Nephron (organoid): ENCODE measurements at regions not wholly inside any gene's neighbourhood (a gene's known extent, or its start where the extent isn't known, plus 50 kb on each side); places are given as distances from the start of the nearest gene placed in this dataset.

ENCODE experiments used
- H3K27ac Mint-ChIP-seq, 3 experiments: 2 replicates each; pipeline ENCODE4 v1.8.0; 2020; ENCODE audit warnings: mixed read lengths in 3 of 3, mild to moderate bottlenecking in 2 of 3, moderate library complexity in 1 of 3
- H3K27me3 Mint-ChIP-seq: 2 replicates; pipeline ENCODE4 v1.8.0; 2021; ENCODE audit warnings: low read depth, mild to moderate bottlenecking, moderate library complexity, mixed read lengths
- H3K36me3 Mint-ChIP-seq: 2 replicates; pipeline ENCODE4 v1.8.0; 2020; ENCODE audit warnings: low read depth, mixed read lengths
- H3K4me1 Mint-ChIP-seq: 2 replicates; pipeline ENCODE4 v1.8.0; 2020; ENCODE audit warnings: mixed read lengths
- H3K4me3 Mint-ChIP-seq, 3 experiments: 2 replicates each; pipeline ENCODE4 v1.8.0; 2020; ENCODE audit warnings: mild to moderate bottlenecking in 3 of 3, mixed read lengths in 3 of 3, moderate library complexity in 2 of 3
- H3K9me3 Mint-ChIP-seq: 2 replicates; pipeline ENCODE4 v1.8.0; 2020; ENCODE audit warnings: mixed read lengths
- TF ChIP-seq, protein P1 (sequence below), 3 experiments: fragments of 200-600 bp; sonication (generic); IDR thresholded peaks; one replicate each; pipeline ENCODE4 v1.5.0; 2021; ENCODE audit warnings: antibody characterized with exemption in 3 of 3; ENCODE audit not compliant: unreplicated experiment in 3 of 3

GRCh38 chr1:172955161-172955815 lies 95.5 kb downstream of the TNFSF18 start:
- H3K4me1 Mint-ChIP-seq, result no peaks in the 10 kb centered on the region
- H3K36me3 Mint-ChIP-seq, result no peaks in the 10 kb centered on the region
- H3K27ac Mint-ChIP-seq, result no peak overlapping the region
- no peaks in the 10 kb centered on the region for H3K27me3 Mint-ChIP-seq
- TF ChIP-seq, protein P1, sequence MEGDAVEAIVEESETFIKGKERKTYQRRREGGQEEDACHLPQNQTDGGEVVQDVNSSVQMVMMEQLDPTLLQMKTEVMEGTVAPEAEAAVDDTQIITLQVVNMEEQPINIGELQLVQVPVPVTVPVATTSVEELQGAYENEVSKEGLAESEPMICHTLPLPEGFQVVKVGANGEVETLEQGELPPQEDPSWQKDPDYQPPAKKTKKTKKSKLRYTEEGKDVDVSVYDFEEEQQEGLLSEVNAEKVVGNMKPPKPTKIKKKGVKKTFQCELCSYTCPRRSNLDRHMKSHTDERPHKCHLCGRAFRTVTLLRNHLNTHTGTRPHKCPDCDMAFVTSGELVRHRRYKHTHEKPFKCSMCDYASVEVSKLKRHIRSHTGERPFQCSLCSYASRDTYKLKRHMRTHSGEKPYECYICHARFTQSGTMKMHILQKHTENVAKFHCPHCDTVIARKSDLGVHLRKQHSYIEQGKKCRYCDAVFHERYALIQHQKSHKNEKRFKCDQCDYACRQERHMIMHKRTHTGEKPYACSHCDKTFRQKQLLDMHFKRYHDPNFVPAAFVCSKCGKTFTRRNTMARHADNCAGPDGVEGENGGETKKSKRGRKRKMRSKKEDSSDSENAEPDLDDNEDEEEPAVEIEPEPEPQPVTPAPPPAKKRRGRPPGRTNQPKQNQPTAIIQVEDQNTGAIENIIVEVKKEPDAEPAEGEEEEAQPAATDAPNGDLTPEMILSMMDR (IDR thresholded peaks at IDR 0.05; ENCODE audit: unreplicated experiment in 3 of 3), result no peak
- H3K9me3 Mint-ChIP-seq, result no peaks in the 10 kb centered on the region
- no peak overlapping the region for H3K4me3 Mint-ChIP-seq

DNA sequence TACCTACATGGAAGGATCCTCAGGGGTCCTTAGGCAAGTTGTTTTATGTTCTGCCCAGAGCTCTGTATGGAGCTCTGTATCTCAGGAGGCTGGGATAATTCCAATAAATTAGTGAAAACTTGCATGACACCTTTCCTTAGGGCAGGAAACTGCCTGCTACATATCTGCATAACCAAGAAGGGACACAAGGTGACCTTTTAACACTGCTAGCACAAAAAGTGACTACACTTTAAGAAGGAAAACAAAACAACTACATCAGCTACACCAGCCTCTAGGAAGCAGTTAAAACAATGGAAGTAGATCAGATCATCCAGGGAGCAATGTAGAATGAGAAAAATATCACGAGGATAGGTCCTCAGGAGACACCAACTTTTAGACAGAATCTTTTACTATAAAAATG lies 93.9 kb downstream of the TNFSF18 start:
- Mint-ChIP-seq H3K4me1 (no peaks in the 10 kb centered on the region), H3K9me3 (no peaks in the 10 kb centered on the region), H3K36me3 (no peaks in the 10 kb centered on the region), H3K27me3 (no peaks in the 10 kb centered on the region), H3K27ac (no peak overlapping the region), H3K4me3 (no peak overlapping the region)
- TF ChIP-seq, protein P1 (IDR thresholded peaks at IDR 0.05; ENCODE audit: unreplicated experiment in 3 of 3), result no peak

DNA sequence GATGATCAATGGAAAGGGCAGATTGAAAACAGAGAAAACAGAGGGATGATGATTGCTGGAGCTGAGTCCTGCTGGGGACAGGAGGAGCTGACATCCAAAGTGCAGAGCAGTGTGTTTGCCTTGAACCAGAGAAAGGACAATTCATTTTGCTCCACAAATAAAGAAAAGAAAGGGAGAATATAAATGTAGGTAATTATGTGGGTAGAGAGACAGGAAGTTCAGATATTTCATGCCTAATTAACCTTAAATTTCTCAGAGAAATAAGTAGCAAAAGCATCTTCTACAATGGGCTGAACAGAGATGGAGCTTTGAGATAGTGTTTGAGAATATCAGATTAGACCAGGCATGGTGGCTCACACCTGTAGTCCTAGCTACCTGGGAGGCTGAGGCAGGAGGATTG lies 93.2 kb downstream of the TNFSF18 start:
- no peaks in the 10 kb centered on the region for H3K36me3 Mint-ChIP-seq
- TF ChIP-seq, protein P1 (IDR thresholded peaks at IDR 0.05; ENCODE audit: unreplicated experiment in 3 of 3), result no peak
- H3K4me1 Mint-ChIP-seq, result no peaks in the 10 kb centered on the region
- H3K27me3 Mint-ChIP-seq, result no peaks in the 10 kb centered on the region
- no peak overlapping the region for H3K27ac Mint-ChIP-seq
- no peaks in the 10 kb centered on the region for H3K9me3 Mint-ChIP-seq
- no peak overlapping the region for H3K4me3 Mint-ChIP-seq

DNA sequence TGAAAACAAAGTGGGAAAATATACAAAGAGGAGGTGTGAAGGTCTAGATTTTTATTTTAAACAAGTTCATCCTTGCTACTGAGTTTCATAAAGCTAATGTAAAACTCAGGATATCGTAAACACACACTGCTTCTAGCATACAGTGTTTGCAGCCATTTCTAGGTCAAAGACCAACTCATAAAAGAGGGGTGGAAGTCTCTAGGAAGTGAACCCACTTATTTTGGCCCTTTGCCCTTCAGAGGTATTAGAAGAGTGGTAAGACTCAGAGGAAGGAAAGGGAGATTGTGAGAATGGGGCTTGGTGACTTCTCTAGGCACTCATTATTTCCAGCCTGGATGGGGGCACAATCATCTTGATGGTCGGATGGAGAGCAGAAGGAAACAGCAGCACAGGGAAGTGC lies 91.2 kb downstream of the TNFSF18 start:
- no peaks in the 10 kb centered on the region for H3K27me3 Mint-ChIP-seq
- peaks cover 3% of the 10 kb centered on the region for H3K9me3 Mint-ChIP-seq
- no peak overlapping the region for H3K4me3 Mint-ChIP-seq
- H3K4me1 Mint-ChIP-seq, result no peaks in the 10 kb centered on the region
- no peaks in the 10 kb centered on the region for H3K36me3 Mint-ChIP-seq
- H3K27ac Mint-ChIP-seq, result no peak overlapping the region
- TF ChIP-seq, protein P1 (IDR thresholded peaks at IDR 0.05; ENCODE audit: unreplicated experiment in 3 of 3), result no peak

DNA sequence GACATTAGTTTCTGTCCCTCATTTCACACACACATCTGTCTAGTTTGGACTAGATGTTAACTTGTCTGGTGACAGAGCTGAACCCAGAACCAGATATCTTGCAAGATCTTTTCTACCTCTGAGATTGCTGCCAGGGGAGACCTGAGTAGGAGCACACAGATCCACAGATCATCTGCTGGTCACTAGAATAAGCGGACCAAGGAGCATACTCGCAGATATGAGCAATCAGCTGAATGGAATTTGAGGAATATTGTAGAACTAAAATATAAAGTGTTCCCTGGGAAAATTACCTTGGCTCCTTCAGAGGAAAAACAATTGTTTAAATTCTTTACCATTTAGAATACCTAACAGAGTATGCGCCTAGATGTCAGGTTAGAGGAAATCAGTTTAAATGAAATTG lies 90.7 kb downstream of the TNFSF18 start:
- peak overlapping the region in 1 of 3 experiments; percentile 18 for H3K27ac Mint-ChIP-seq
- H3K9me3 Mint-ChIP-seq, result peaks cover 3% of the 10 kb centered on the region
- H3K4me3 Mint-ChIP-seq, result no peak overlapping the region
- no peaks in the 10 kb centered on the region for H3K4me1 Mint-ChIP-seq
- TF ChIP-seq, protein P1 (IDR thresholded peaks at IDR 0.05; ENCODE audit: unreplicated experiment in 3 of 3), result no peak
- H3K36me3 Mint-ChIP-seq, result no peaks in the 10 kb centered on the region
- H3K27me3 Mint-ChIP-seq, result no peaks in the 10 kb centered on the region
